Mesendoderm (in vitro differentiated cells): ENCODE measurements at regions not wholly inside any gene's neighbourhood (a gene's known extent, or its start where the extent isn't known, plus 50 kb on each side); places are given as distances from the start of the nearest gene placed in this dataset.
A peak's percentile ranks its signal among the peaks of the same experiment; 100 is the strongest.
"Not testable (repeated sequence)": the region's sequence is repeated elsewhere in the genome, so short reads cannot be mapped to it uniquely, and the experiment has no call there.

ENCODE experiments used
- DNase-seq: peaks from one replicate; pipeline ENCODE4 v3.0.0; 2013
- H2AK5ac ChIP-seq: 2 replicates; pipeline ENCODE4 v1.6.1; 2013; ENCODE audit warnings: low read length, inconsistent platforms
- H2BK120ac ChIP-seq: 2 replicates; pipeline ENCODE4 v1.6.1; 2013; ENCODE audit warnings: low read depth, mild to moderate bottlenecking, low read length, moderate library complexity, mixed read lengths
- H2BK15ac ChIP-seq: replicated peaks from 2 replicates; pipeline ENCODE4 v1.6.1; 2013; ENCODE audit warnings: low read depth, mild to moderate bottlenecking, moderate library complexity
- H2BK5ac ChIP-seq: 2 replicates; pipeline ENCODE4 v1.6.1; 2013; ENCODE audit warnings: low read length, inconsistent platforms
- H3K18ac ChIP-seq: 2 replicates; pipeline ENCODE4 v1.6.1; 2013; ENCODE audit warnings: mild to moderate bottlenecking, low read length, mixed read lengths
- H3K23ac ChIP-seq: one replicate; pipeline ENCODE4 v1.6.1; 2013; ENCODE audit warnings: low read length
- H3K27ac ChIP-seq: 2 replicates; pipeline ENCODE4 v1.5.1; 2013; ENCODE audit warnings: low read depth, mild to moderate bottlenecking, inconsistent platforms, low read length, moderate library complexity
- H3K27me3 ChIP-seq: 2 replicates; pipeline ENCODE4 v1.6.1; 2013; ENCODE audit warnings: low read length, control low read depth, mild to moderate bottlenecking, inconsistent platforms; ENCODE audit not compliant: insufficient read depth, poor library complexity
- H3K36me3 ChIP-seq: 2 replicates; pipeline ENCODE4 v1.6.1; 2013; ENCODE audit warnings: low read length, inconsistent platforms; ENCODE audit not compliant: control insufficient read depth, insufficient read depth
- H3K4ac ChIP-seq: one replicate; pipeline ENCODE4 v1.6.1; 2013; ENCODE audit warnings: low read depth, mild to moderate bottlenecking, low read length, moderate library complexity
- H3K4me1 ChIP-seq: 2 replicates; pipeline ENCODE4 v1.6.1; 2013; ENCODE audit warnings: low read depth, low read length, inconsistent platforms; ENCODE audit not compliant: control insufficient read depth
- H3K4me2 ChIP-seq: 2 replicates; pipeline ENCODE4 v1.6.1; 2013; ENCODE audit warnings: low read length
- H3K4me3 ChIP-seq: 2 replicates; pipeline ENCODE4 v1.5.1; 2013; ENCODE audit warnings: mild to moderate bottlenecking, low read length
- H3K56ac ChIP-seq: one replicate; pipeline ENCODE4 v1.6.1; 2013; ENCODE audit warnings: low read length
- H3K79me1 ChIP-seq: 2 replicates; pipeline ENCODE4 v1.6.1; 2013; ENCODE audit warnings: low read length, inconsistent platforms
- H3K79me2 ChIP-seq: 2 replicates; pipeline ENCODE4 v1.6.1; 2013; ENCODE audit warnings: mild to moderate bottlenecking, low read length; ENCODE audit not compliant: control insufficient read depth, insufficient read depth
- H3K9ac ChIP-seq: 2 replicates; pipeline ENCODE4 v1.6.1; 2013; ENCODE audit warnings: low read length, inconsistent platforms
- H4K5ac ChIP-seq: one replicate; pipeline ENCODE4 v1.6.1; 2013; ENCODE audit warnings: low read length
- H4K8ac ChIP-seq: one replicate; pipeline ENCODE4 v1.6.1; 2013; ENCODE audit warnings: low read depth, mild to moderate bottlenecking, control low read depth, low read length, moderate library complexity
- WGBS: extraction: QIAGEN DNeasy Blood & Tissue Kit; methylation state at CpG from one replicate; pipeline ENCODE4 v1.1.7; 2013; ENCODE audit warnings: low lambda C conversion rate, missing lambda C conversion rate; ENCODE audit not compliant: insufficient coverage; ENCODE audit errors: extremely low coverage; 5-methylcytosine and 5-hydroxymethylcytosine counted together

DNA sequence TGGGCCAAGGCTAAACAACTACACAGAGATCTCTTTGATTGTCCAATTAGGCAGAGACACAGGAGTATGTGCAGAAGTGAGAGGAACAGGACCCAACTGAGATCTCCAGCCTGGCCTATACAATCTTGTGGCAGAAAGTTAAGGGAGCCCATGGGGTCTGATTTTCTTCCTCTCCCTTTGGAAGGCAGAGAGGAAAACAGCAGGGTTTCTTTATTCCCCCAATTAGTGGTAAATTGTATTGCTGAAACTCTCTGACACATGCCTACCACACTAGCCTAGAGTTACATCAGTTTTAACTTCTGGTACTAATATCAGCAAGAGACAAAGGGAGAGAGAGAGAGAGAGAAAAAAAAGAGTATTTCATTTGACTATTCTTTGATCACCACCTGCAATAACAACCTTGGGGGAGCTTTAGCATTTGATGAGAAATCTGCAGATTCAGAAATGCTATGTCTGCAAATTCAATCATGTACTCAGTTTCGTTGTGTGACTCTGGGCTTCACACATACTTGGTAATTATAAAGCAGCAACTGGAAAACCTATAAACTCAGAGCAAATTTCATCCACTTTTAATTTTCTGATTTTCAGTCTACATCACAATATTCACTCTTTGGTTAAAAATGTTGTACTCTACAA lies 260.3 kb upstream of the SPTLC3 start:
- H3K56ac ChIP-seq = no peak overlapping the region
- no peaks in the 10 kb centered on the region for H3K36me3 ChIP-seq
- no peak overlapping the region for H3K4me2 ChIP-seq
- H3K18ac ChIP-seq = peak overlapping the region; percentile 76
- H4K5ac ChIP-seq = no peak overlapping the region
- H3K4me3 ChIP-seq = no peak overlapping the region
- H2BK120ac ChIP-seq = no peak overlapping the region
- no peaks in the 10 kb centered on the region for H3K79me1 ChIP-seq
- WGBS = no CpG with 5 or more reads among the region's 1 CpG
- no peak overlapping the region for H3K27ac ChIP-seq
- DNase-seq = peak; percentile 28
- H3K9ac ChIP-seq = no peak overlapping the region
- H3K27me3 ChIP-seq = no peaks in the 10 kb centered on the region
- H2AK5ac ChIP-seq = no peak overlapping the region
- H2BK5ac ChIP-seq = no peak overlapping the region
- peaks cover 5% of the 10 kb centered on the region for H3K4me1 ChIP-seq
- no peaks in the 10 kb centered on the region for H3K79me2 ChIP-seq
- no peak overlapping the region for H4K8ac ChIP-seq
- no peak overlapping the region for H3K23ac ChIP-seq
- no peak overlapping the region for H3K4ac ChIP-seq
- H2BK15ac ChIP-seq = no peak overlapping the region

DNA sequence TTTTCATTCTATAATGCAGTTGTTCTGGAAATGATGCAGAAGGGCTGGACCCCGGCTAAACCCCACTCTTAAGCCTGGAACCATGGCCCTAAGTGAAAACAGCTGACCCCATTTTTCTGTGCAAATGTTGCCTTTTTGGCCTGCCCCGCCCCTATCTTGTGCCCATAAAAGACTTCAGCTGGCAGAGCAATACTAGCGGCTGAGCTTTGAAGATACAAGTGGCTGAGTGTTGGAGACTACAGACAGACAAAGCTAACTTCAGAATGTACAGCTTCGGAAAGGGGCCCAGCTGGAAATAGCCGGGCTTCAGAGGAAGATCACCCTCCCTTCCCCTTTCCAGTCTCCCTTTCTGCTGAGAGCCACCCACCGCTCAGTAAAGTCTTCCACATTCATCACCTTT lies 258.6 kb upstream of the SPTLC3 start:
- no peaks in the 10 kb centered on the region for H3K79me2 ChIP-seq
- H4K8ac ChIP-seq = no peak overlapping the region
- H3K4me1 ChIP-seq = peaks cover 5% of the 10 kb centered on the region
- H3K27ac ChIP-seq = no peak overlapping the region
- H3K56ac ChIP-seq = peak overlapping the region; percentile 37
- WGBS = no CpG with 5 or more reads among the region's 6 CpGs
- H3K18ac ChIP-seq = peak overlapping the region; percentile 8
- no peak overlapping the region for H4K5ac ChIP-seq
- H3K4me3 ChIP-seq = no peak overlapping the region
- H2AK5ac ChIP-seq = no peak overlapping the region
- no peaks in the 10 kb centered on the region for H3K79me1 ChIP-seq
- H2BK5ac ChIP-seq = peak overlapping the region; percentile 27
- H3K23ac ChIP-seq = peak overlapping the region; percentile 35
- peak overlapping the region; percentile 5 for H3K4ac ChIP-seq
- no peak overlapping the region for H2BK120ac ChIP-seq
- no peak overlapping the region for H3K4me2 ChIP-seq
- no peak overlapping the region for H2BK15ac ChIP-seq
- H3K27me3 ChIP-seq = no peaks in the 10 kb centered on the region
- DNase-seq = no peak
- H3K36me3 ChIP-seq = no peaks in the 10 kb centered on the region
- no peak overlapping the region for H3K9ac ChIP-seq

DNA sequence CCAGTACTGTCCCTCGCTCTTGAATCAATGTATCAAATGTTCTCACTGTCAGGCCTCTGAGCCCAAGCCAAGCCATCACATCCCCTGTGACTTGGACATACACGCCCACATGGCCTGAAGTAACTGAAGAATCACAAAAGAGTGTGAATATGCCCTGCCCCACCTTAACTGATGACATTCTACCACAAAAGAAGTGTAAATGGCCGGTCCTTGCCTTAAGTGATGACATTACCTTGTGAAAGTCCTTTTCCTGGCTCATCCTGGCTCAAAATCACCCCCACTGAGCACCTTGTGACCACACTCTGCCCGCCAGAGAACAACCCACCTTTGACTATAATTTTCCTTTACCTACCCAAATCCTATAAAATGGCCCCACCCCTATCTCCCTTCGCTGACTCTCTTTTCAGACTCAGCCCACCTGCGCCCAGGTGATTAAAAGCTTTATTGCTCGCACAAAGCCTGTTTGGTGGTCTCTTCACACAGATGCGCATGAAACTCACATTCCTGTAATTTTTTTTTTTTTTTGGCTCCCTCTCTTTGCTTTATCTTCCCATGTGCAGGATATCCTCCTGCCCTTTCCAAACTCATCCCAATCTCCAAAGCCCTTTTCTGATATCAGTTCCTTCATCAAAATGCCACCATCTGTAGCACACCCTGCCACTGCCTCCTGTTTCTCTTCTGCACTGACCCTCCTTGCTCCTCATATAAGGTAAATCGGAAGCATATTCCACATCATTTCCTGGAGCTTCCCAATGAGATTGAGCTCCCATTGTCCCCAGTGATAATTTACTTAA lies 255.7 kb upstream of the SPTLC3 start:
- not testable (repeated sequence) for H2AK5ac ChIP-seq, H3K4me2 ChIP-seq, H3K4me1 ChIP-seq, H3K23ac ChIP-seq, H3K79me1 ChIP-seq, H3K4me3 ChIP-seq, H2BK5ac ChIP-seq, H3K79me2 ChIP-seq, H3K36me3 ChIP-seq, H3K9ac ChIP-seq, H3K27me3 ChIP-seq, H2BK15ac ChIP-seq, H4K5ac ChIP-seq, H4K8ac ChIP-seq
- H3K27ac ChIP-seq = peak overlapping the region; percentile 39
- peak overlapping the region; percentile 81 for H3K4ac ChIP-seq
- DNase-seq = peak; percentile 78
- H2BK120ac ChIP-seq = peak overlapping the region; percentile 73
- peak overlapping the region; percentile 45 for H3K56ac ChIP-seq
- WGBS = no CpG with 5 or more reads among the region's 9 CpGs
- peak overlapping the region; percentile 51 for H3K18ac ChIP-seq

DNA sequence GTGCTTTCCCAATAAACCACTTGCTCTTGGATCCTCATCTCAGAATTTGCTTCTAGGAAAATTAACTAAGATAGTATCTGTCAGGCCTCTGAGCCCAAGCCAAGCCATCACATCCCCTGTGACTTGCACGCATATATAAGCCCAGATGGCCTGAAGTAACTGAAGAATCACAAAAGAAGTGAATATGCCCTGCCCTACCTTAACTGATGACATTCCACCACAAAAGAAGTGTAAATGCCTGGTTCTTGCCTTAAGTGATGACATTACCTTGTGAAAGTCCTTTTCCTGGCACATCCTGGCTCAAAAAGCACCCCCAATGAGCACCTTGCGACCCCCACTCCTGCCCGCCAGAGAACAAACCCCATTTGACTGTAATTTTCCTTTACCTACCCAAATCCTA lies 255.0 kb upstream of the SPTLC3 start:
- not testable (repeated sequence) for H3K9ac ChIP-seq, H3K79me2 ChIP-seq, H2AK5ac ChIP-seq, H3K4me1 ChIP-seq, H2BK15ac ChIP-seq, H3K4me2 ChIP-seq, H3K36me3 ChIP-seq, H3K27me3 ChIP-seq, H3K79me1 ChIP-seq, H4K8ac ChIP-seq, H2BK120ac ChIP-seq, H3K4me3 ChIP-seq, H2BK5ac ChIP-seq, H4K5ac ChIP-seq, DNase-seq, H3K23ac ChIP-seq, H3K4ac ChIP-seq
- Histone ChIP-seq H3K27ac (peak overlapping the region; percentile 39), H3K56ac (peak overlapping the region; percentile 34), H3K18ac (peak overlapping the region; percentile 51)
- no CpG with 5 or more reads among the region's 3 CpGs for WGBS

DNA sequence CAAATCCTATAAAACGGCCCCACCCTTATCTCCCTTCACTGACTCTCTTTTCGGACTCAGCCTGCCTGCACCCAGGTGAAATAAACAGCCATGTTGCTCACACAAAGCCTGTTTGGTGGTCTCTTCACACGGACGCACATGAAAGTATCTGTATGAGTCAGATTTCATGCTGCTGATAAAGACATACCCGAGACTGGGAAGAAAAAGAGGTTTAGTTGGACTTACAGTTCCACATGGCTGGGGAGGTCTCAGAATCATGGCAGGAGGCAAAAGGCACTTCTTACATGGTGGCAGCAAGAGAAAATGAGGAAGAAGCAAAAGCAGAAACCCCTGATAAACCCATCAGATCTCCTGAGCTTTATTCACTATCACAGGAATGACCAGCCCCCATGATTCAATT lies 249.3 kb upstream of the SPTLC3 start:
- not testable (repeated sequence) for H3K4me3 ChIP-seq, H3K79me1 ChIP-seq, H3K36me3 ChIP-seq, H4K8ac ChIP-seq, H3K79me2 ChIP-seq, H2BK120ac ChIP-seq, H3K9ac ChIP-seq, H3K27ac ChIP-seq, H4K5ac ChIP-seq, H2BK5ac ChIP-seq, H2AK5ac ChIP-seq, H3K4ac ChIP-seq, H3K27me3 ChIP-seq, H3K23ac ChIP-seq, H2BK15ac ChIP-seq, H3K4me2 ChIP-seq, H3K56ac ChIP-seq, H3K4me1 ChIP-seq, H3K18ac ChIP-seq, DNase-seq
- no CpG with 5 or more reads among the region's 5 CpGs for WGBS
